NCI-H82 treated with DMSO at 0.1 percent for 48 hours (cell line): ENCODE measurements at regions not wholly inside any gene's neighbourhood (a gene's known extent, or its start where the extent isn't known, plus 50 kb on each side); places are given as distances from the start of the nearest gene placed in this dataset.

ENCODE experiments used
- DNase-seq: peaks from one replicate; lab custom pipeline; 2025; ENCODE audit not compliant: unreplicated experiment; lab: John Stamatoyannopoulos, UW

DNA sequence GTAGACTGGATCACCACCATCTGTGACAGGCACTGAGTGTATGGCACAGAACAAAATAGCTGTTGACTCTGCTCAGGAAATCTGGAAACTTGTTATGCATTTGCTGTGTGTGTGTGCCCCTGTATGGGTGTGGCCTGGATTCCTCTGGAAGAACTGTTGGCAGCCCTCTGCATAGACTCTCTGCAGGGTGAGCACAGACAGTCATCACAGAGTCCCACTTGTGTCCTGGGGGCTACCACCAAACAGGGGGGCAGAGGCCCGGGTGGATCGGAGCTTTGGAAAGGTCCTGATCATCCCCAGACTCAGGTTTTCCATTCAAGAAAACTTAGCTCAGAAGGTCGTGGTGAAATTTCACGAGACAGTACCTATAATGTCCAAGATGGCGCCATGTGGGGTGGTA, 258.6 kb downstream of the SOX11 start:
- DNase-seq, result no peak

DNA sequence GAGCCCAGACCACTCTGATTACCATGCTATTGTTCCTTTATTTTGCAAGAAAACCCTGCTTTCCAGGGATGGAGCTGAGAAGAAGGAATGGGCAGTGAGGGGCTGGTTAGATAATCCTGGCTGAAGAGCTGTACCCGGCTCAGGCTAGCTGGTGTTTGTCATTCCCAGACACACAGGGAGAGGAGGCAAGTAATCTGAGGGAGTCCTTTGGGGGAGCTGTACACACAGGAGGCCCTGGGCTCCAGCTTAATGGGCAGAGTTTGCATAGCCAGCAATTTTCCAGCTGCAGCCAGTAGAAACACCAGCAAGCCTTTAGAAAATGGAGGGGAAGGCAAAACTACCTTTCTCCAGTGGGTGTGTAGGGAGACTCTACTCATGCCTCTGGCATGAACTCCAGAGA, 259.3 kb downstream of the SOX11 start:
- no peak for DNase-seq

DNA sequence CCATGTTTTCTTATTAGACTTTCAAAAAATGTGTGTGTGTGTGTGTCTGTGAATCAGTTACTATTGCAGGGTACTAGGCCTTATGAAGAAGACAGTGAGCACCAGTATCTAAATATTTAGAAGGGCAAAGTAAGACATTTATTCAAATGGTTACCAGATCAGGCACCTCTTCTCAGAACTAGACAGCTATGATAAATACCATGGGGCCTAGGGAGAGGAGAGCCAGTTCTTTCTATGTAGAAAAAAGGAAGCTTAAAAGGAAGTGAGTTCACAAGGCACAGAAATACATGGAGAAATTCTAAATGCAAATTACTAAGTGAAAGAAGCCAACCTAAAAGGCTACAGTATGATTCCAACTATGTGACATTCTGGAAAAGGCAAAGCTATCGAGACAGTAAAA, 261.3 kb downstream of the SOX11 start:
- DNase-seq, result no peak

DNA sequence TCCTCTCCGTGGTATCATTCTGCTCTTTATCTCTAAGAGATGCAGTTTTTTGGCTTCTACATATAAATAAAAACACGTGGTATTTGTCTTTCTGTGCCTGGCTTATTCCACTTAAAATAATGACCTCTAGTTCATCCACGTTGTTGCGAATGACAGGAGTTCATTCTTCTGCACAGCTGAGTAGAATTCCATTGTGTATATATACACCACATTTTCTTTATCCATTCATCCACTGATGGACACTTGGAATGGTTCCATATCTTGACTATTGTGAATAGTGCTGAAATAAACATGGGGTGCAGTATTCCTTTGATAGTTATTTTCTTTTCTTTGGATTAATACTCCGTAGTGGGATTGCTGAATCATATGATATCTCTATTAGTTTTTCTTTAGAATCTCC, 262.3 kb downstream of the SOX11 start:
- DNase-seq, result no peak

DNA sequence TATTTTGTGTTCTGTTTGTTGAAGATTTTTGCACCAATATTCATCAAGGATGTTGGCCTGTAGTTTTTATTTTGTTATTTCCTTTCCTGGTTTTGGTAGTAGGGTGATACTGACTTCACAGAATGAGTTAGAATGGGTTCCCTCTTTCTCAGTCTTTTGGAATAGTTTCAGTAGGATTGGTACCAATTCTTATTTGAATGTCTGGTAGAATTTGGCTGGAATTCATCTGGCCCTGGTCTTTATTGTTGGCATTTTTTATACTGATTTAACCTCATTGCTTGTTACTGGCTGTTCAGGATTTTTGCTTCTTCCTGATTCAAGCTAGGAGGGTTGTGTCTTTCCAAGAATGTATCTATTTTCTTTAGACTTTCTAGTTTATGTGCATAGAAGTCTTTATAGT, 263.7 kb downstream of the SOX11 start:
- DNase-seq, result no peak

DNA sequence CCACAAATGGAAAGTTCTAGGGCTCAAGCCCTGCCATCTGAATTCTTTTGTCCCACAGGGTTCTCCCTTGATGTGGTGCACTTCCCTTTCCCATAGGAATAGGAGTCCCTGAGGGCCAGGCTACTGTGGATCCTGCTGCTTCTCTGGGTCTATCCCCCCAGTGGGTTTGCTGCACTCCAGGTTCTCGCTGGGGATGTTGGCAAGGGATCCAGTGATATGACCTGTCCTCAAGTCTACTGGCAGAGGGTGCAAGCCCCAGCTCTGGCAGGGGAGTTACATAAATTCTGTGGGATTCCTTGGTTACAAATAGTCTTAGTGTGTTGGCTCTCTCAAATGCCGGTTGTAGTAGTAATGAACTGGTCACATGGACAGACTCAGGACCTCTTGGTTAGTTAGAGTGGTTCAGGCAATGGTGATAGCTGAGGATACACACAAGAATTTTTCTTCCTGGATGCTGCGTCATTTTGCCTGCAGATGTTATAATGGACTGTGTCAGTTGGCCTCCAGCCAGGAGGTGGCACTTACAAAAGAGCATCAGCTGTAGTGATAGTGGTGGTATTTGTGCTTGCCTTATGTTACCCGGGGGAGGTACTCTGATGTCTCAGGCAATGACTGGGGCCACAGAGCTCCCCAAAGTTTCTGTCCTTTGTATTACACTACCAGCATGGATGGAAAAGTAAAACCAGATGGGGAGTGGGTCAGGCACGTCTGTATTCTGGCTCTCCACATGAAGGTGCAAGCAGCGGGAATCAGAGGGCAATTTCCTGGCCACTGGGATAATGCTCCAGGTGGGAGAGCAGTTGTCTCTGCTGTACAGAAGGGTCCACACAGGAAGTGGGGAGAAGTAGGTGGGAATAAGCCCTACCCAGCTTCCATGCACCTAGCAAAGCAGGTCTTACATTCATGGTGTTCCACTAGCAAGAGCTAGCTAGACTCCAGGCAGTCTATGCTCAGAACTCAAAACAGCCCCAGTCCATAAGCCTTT, 267.9 kb downstream of the SOX11 start:
- no peak for DNase-seq

DNA sequence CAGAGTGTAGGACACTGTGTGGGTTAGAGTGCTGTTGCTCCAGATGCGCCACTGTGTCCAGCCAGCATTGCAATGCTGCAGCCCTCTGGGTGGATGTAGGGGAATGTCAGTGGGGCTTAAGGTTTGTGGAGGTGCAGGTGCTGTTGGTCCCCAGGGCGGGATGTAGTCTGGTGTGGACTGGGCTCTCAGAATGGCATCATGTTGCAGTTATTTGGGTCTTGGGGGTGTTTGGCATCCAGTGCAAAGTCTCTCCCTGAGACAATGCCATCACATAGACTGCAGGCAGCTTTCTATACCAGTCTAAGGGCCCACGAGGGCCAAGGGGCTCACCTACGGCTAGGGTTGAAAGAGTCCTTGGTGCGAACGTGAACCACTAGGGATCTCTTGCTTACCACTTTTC, 275.3 kb downstream of the SOX11 start:
- DNase-seq, result no peak

DNA sequence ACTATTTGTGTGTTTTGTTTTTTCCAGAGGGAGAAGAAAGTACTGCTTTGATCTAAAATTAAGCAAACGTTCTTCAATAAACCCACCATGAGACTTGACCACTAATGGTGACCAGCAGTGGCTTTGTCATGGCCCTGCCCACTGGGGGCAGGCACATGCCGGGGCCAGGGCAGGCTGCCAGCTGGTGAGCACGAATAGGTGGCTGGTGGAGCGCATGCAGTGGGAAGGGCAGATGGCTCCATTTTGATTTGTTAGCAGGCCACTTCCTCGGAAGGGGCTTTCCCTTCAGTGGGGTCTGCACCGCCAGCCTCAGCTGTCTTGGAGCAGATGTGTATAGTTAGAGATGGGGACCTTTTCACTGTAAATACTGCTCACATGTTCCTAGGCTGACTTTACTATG, 277.1 kb downstream of the SOX11 start:
- DNase-seq, result no peak

DNA sequence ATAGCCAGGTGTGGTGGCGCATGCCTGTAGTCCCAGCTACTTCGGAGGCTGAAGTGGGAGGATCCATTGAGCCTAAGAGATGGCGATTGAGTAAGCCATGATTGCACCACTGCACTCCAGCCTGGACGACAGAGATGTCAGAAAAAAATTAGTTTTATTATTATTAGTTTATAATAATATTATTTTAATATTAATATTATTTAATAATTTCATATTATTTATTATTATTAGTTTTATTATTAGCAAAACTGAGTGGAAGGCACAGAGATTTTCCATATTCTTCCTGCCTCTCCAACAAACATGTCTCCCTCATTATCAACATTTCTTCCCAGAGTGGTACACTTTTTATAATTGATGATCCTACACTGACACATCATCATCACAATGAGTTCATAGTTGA, 278.2 kb downstream of the SOX11 start:
- DNase-seq, result no peak

DNA sequence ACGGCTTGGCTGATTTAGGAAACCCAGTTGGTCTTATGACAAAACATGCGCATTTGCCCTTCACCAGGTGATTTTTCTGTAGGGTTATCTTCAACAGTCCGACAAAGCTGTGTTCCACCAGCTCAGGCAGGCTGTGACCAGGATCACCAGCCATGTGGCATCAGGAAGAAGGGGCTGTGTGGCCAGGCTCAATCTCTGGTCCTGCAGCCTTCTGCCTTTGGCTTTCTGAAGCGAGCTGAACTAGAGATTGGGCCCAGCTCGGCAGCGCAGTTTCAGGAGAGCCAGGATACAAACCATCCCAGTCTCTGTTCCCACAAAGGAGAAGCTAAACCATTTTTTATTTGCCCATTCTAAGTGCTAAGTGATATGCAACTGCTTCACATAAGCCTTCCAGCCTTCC, 282.3 kb downstream of the SOX11 start:
- no peak for DNase-seq

DNA sequence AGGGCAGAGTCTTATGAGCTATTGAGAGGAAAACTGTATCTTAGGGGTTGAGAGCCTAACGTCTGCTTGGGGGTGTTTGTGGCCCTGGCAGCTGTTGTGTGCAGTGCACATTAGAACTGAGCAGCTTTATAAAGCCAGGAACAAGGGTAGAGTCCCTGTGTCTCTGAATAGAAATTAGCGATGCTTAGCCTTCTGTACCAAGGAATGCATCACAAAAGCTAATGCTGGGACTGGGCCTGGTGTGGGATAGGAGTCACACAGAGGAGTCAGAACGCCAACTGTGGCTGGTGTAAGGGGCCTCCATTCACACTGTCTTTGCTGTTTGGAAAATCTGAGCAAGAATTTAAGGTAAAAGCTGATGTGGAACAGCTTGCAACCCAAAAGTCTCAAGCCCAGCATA, 283.2 kb downstream of the SOX11 start:
- no peak for DNase-seq

DNA sequence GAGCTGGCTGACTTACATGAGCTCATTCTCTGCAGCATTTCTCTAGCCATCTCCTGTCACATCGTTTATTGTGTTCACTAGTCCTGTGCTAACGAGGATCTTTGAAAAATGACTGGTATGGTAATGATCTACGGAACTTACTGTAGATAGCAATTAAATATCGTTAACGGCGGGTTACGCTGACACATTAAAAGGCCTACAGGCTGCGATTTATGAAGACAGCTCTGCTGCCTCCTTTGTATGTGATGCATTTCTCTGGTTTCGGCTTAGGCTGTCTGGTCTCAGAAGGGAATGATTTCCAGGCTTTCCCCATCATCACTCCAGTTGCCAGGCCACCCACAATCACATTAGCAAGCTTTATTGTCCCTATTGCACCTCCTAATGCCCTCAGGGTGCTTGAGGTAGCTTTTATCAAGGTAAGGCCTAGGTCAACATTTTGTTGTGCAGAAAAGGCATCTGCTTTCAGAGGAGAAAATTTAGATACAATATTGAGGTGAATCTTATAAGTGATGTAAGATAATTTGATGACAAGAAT, 284.4 kb downstream of the SOX11 start:
- no peak for DNase-seq

DNA sequence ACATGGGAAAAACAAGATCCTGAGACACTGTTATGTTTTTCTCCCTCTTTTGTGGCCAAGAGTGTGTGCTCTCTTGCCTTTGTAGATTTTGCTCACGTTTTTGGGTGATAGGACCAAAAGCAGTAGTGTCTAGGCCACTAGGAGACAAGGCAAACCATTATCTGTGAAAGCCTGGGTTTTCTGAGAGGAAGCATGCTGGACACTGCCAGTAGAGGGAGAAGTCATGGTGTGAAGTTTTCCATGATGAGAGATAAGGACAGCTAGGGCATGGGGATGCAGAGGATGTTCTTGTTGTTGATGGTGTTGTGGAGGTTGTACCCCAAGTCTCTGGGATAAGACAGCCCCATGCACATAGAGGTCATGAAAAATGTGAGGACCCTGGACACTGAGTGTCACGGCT, 285.3 kb downstream of the SOX11 start:
- DNase-seq, result no peak

DNA sequence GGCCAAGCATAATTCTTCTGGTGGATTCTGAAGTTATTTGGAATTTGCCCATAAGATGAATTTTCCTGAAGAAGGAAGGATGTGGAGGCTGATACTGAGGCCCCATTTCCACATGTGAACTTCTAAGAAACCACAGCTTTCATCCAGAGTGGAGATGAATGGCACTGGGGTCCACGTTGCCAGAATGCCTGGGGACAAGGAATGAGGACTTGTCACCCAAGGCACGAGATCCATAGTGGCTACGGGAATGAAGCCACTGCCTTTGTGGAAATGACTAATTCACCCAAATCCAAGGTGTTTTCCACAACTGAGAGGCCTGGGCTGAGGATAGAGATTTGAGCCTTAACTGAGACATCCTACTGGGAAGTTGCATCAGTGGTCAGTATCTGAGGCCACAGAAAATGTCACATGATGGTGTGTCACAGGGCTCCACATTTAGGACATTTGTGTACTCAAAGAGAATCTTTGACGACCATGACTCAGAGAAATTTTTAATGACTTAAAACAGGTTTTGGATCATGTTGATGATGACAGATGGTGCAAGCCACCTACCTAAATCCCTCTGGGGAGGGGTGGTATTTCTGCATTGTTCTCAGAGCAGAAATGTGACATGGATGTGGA, 286.1 kb downstream of the SOX11 start:
- DNase-seq, result no peak

DNA sequence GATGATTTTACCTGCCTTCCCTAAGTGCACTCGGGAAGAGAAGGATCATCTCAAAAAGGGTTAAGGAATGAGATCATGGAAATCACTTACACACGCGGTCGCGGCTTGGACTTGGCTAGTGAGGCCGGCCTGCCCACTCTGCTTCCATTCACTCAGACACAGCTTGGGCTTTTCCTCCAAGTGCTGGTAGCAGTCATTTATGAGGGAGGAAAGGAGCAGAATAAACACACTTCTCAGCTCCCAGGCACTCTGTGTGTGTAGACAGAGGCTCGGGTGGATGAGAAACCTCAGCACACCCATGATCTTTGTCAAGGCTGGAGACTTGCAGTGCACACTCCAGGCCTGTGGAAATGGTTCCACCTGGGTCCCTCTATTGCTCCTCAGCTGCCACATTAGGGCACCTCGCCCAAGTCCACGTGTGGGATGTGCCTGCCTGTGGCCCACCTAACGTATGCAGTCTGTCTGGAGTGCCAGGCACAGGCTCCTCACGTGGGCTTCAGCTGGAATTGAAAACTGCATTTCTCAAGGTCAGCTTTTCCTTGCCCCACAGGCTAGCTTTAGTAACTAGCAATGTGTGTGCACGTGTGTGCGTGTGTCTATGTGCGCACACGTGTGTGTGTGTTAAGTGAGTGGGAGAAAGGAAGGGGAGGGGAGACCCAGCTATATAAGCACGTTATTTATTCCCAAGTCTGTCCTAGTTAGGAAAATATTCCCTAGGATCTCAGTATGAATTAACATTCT, 288.4 kb downstream of the SOX11 start:
- DNase-seq, result no peak

DNA sequence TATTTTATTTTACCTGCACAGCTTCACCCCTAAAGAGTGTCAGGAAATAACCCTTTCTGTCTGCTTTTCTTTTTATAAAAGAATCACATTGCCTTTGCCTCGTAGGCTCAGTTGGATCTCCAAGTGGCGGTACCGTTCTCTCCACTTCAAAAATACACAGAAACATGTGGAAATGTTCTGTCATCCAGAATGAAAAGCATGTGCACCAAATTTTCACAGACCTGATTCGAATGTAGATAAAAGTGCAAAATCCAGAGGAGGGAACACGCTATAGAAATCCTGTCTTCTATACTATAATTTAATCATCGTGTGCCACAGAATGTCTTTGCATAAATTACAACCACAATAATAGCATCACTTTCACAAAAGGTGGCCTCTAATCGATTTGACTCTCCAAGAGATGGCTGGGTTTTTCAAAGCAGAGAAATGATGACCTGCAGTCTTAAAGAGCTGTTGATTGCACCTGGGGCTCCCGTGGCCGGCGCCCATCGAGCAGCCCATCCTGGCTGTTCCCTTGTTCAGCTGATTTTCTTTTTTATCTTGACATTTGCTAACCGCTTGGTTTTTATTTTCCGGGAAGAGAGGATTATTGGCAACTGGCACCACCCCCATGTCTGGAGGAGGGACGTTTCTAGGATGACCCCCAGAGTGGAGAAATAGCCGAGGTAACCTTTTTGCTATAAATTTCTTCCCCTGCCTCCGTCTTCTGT, 290.2 kb downstream of the SOX11 start:
- DNase-seq, result no peak

DNA sequence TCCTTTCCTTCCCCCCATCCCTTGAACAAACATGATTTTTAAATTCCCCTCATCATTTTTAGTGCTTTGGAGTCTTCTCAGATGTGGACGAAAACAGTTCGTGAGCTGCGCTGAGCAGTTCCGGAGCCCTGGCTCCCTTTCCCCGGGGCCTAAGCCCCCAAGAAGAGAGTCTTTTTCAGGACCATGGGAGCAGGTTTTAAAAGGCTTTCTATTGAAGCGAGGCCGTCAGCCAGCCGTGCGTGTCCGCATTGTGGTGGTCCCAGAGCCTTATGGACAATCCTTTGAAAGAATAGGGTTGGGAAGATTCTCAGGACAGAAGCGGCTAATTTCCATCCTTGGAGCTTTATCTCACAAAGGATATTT, 290.7 kb downstream of the SOX11 start:
- DNase-seq, result no peak

DNA sequence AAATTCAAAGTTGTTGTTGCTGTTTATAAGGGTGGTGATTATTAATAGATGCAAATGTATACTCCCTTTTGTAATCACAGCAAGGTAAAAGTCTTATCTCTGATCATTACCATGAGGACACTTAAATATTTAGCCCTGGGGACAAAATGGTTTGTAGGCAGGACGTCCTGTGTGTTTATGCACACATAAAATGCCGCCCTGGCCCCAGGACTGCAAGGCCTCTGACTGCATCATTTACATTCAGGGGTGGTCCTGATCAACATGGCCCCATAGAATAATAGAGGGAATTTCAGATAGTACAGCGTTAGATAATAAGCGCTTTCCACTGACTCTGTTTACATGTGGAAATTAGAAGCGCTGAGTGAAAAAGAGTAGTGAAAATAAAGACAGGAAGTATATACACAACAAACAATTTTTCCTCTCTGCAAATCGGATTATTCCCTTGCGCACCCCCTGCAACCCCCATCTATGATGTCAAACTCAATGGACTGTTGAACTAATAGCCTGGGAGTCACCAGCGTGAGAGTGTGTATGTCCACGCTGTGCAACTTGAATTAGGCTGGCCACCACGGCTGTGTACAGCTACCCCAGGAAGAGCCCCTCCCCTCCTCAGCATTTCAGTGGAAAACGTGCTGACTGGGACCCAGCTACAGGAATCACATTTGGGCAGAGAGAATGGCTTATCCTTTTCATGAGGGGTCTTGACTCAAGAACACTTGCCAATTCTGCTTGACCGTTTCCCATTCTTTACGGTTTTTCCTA, 291.5 kb downstream of the SOX11 start:
- no peak for DNase-seq

DNA sequence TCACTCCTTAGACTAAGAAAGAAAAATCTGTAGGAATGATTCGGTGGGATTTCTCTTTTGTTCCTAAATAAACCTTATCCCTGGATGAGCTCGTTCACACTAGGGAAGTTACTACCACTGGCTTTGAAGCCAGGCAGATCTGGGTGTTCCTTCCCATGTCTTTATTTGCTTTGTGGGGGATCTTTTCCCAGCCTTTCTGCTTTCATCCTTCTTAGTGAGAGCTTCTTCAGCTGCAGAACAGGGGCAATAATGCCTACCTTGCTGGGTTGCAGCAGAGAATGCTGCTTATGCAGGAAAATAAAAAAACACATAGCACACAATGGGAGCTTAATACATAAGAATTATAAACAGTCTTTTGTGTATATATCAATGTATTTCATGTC, 292.1 kb downstream of the SOX11 start:
- no peak for DNase-seq

DNA sequence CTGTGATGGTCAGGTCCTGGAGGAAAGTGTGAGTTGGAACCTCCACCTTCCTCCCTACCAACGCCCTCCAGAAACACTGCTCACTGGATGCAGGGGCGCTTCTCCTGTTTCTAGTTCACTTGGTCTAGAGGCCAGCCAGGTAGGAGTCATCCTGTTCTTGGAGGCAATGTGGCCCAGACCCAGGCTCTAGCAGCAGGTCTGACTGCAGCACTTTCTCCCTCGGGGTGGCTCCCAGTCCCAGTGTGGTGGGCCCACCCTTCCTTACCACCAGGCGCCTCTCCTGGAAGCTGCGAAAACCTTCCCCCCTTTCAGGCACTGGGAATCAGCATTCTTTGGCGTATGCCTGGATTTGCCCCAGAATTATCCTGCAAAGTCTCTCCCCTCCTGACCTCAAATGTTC, 292.8 kb downstream of the SOX11 start:
- DNase-seq, result no peak
